GM12878 (cell line): ENCODE measurements at regions not wholly inside any gene's neighbourhood (a gene's known extent, or its start where the extent isn't known, plus 50 kb on each side); places are given as distances from the start of the nearest gene placed in this dataset.
A peak's percentile ranks its signal among the peaks of the same experiment; 100 is the strongest.

Experiments
- ATAC-seq: fragments of 200-7000 bp; cut with Tn5 transposase; 3 replicates; pipeline ENCODE4 v1.9.1; 2020; ENCODE audit warnings: mild to moderate bottlenecking, moderate library complexity
- BruUV-seq: library from RNA; stranded (reverse); fragments of 400-500 nt; replicated peaks from 2 replicates; lab custom pipeline; 2021; lab: Mats Ljungman, UMichigan
- CTCF ChIA-PET: fragments of 300-600 bp; sonication (Branson Sonifier 250); formaldehyde crosslinking; extraction: SDS; loops from one replicate; lab custom pipeline; 2021; ENCODE audit warnings: inconsistent platforms; lab: Yijun Ruan, JAX
- POLR2A ChIA-PET: fragments of 350-600 bp; formaldehyde crosslinking; extraction: SDS; loops from one replicate; lab custom pipeline; 2021; ENCODE audit warnings: inconsistent platforms; lab: Charles Lee
- RAD21 ChIA-PET: fragments of 300-600 bp; sonication (Branson Sonifier 250); formaldehyde crosslinking; loops from one replicate; lab custom pipeline; 2023; ENCODE audit warnings: antibody characterized with exemption; ENCODE audit not compliant: unreplicated experiment; lab: Charles Lee
- SMC1A ChIA-PET: fragments of 300-600 bp; sonication (Branson Sonifier 250); formaldehyde crosslinking; loops from one replicate; lab custom pipeline; 2023; ENCODE audit not compliant: unreplicated experiment, uncharacterized antibody; lab: Charles Lee
- DNase-seq: peaks from one replicate; pipeline ENCODE4 v3.0.0-alpha.2; 2011; ENCODE audit warnings: low read depth, low spot score
- FAIRE-seq: peaks from 3 replicates; lab custom pipeline; 2011; peaks lifted over from hg19 to GRCh38; lab: Jason Lieb, UNC
- H2AFZ ChIP-seq: 2 replicates; pipeline ENCODE4 v1.6.0; 2011; ENCODE audit warnings: low read depth, low read length, control low read depth; ENCODE audit not compliant: control insufficient read depth
- H3K27ac ChIP-seq: 2 replicates; pipeline ENCODE4 v1.5.1; 2011; ENCODE audit warnings: control low read depth; ENCODE audit not compliant: control insufficient read depth, insufficient read depth
- H3K27me3 ChIP-seq, 2 experiments: replicated peaks in 1 of 2; 2 replicates each; pipeline versions ENCODE4 v1.6.0 to v1.6.1; 2011; ENCODE audit warnings: low read length in 1 of 2; ENCODE audit not compliant: control insufficient read depth in 2 of 2, insufficient read depth in 2 of 2
- H3K36me3 ChIP-seq, 2 experiments: 2 replicates each; pipeline ENCODE4 v1.5.1; 2011; ENCODE audit warnings: low read length in 1 of 2; ENCODE audit not compliant: control insufficient read depth in 2 of 2, insufficient read depth in 2 of 2
- H3K4me1 ChIP-seq: 2 replicates; pipeline ENCODE4 v1.6.1; 2011; ENCODE audit warnings: mild to moderate bottlenecking, low read length, moderate library complexity, mixed read lengths; ENCODE audit not compliant: control insufficient read depth, insufficient read depth
- H3K4me2 ChIP-seq: 2 replicates; pipeline ENCODE4 v1.6.0; 2011; ENCODE audit warnings: control low read depth; ENCODE audit not compliant: control insufficient read depth, insufficient read depth
- H3K4me3 ChIP-seq: fragments of 200-600 bp; sonication (generic); 2 replicates; pipeline ENCODE4 v1.5.1; 2016
- H3K79me2 ChIP-seq: 2 replicates; pipeline ENCODE4 v1.6.0; 2011; ENCODE audit warnings: low read length; ENCODE audit not compliant: control insufficient read depth, insufficient read depth
- H3K9ac ChIP-seq: 2 replicates; pipeline ENCODE4 v1.8.0; 2011; ENCODE audit warnings: low read length, control low read depth, mixed read lengths; ENCODE audit not compliant: control insufficient read depth, insufficient read depth
- H3K9me3 ChIP-seq: replicated peaks from 3 replicates; pipeline ENCODE4 v1.5.1; 2011; ENCODE audit warnings: mild to moderate bottlenecking, low read length; ENCODE audit not compliant: control insufficient read depth, insufficient read depth
- H4K20me1 ChIP-seq: 2 replicates; pipeline ENCODE4 v1.6.0; 2011; ENCODE audit not compliant: control insufficient read depth, insufficient read depth
- CEBPB ChIP-seq, 2 experiments: fragments of 150-350 bp in 1 of 2; IDR thresholded peaks; 2 replicates each; pipeline ENCODE4 v1.6.1; 2012 to 2014; ENCODE audit warnings: low read depth in 2 of 2, low read length in 2 of 2, borderline replicate concordance in 1 of 2, inconsistent platforms in 1 of 2
- GABPA ChIP-seq: IDR thresholded peaks from 2 replicates; pipeline ENCODE4 v1.6.1; 2014; ENCODE audit warnings: antibody characterized with exemption, low read depth, mild to moderate bottlenecking, inconsistent platforms
- SPI1 ChIP-seq: IDR thresholded peaks from 2 replicates; pipeline ENCODE4 v1.6.1; 2011; ENCODE audit warnings: low read depth, mild to moderate bottlenecking, low read length, moderate library complexity, borderline replicate concordance; ENCODE audit not compliant: insufficient read depth
- WGBS: methylation state at CpG from one replicate; pipeline ENCODE4 v1.1.6; 2016; ENCODE audit warnings: low lambda C conversion rate; ENCODE audit not compliant: insufficient replicate concordance, insufficient coverage; ENCODE audit errors: missing lambda C conversion rate; 5-methylcytosine and 5-hydroxymethylcytosine counted together
- in situ Hi-C: fragments of 300-500 bp; cut with MboI; formaldehyde crosslinking; loops from 9 replicates; pipeline ENCODE4 v1.14.3; 2018; ENCODE audit warnings: mixed read lengths
- intact Hi-C: fragments of 100-400 bp; cut with micrococcal nuclease; formaldehyde crosslinking; loops from one replicate; pipeline ENCODE4 v1.14.2; 2022; ENCODE audit not compliant: unreplicated experiment
- TF ChIP-seq, protein P1 (sequence below): IDR thresholded peaks from 2 replicates; pipeline ENCODE4 v1.6.1; 2012; ENCODE audit warnings: low read depth, low read length, improper control_type of control experiment
- TF ChIP-seq, protein P2 (sequence below): IDR thresholded peaks from 2 replicates; pipeline ENCODE4 v1.6.1; 2011; ENCODE audit warnings: mild to moderate bottlenecking, low read depth, low read length, moderate library complexity; ENCODE audit not compliant: insufficient replicate concordance
- TF ChIP-seq, protein P3 (sequence below): fragments of 450-650 bp; IDR thresholded peaks from 2 replicates; pipeline ENCODE4 v1.6.1; 2017; ENCODE audit warnings: low read depth, mild to moderate bottlenecking, moderate library complexity

- TF ChIP-seq, protein P1, sequence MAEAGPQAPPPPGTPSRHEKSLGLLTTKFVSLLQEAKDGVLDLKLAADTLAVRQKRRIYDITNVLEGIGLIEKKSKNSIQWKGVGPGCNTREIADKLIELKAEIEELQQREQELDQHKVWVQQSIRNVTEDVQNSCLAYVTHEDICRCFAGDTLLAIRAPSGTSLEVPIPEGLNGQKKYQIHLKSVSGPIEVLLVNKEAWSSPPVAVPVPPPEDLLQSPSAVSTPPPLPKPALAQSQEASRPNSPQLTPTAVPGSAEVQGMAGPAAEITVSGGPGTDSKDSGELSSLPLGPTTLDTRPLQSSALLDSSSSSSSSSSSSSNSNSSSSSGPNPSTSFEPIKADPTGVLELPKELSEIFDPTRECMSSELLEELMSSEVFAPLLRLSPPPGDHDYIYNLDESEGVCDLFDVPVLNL, result no peak
These were observed 188.6 kb upstream of the RREB1 start (continued) for GRCh38 chr6:6919173-6919572.

- FAIRE-seq, result no peak
These were observed 187.4 kb upstream of the RREB1 start for GRCh38 chr6:6920114-6920986.

More at GRCh38 chr6:6920114-6920986, 187.4 kb upstream of the RREB1 start:
- TF ChIP-seq, protein P2, sequence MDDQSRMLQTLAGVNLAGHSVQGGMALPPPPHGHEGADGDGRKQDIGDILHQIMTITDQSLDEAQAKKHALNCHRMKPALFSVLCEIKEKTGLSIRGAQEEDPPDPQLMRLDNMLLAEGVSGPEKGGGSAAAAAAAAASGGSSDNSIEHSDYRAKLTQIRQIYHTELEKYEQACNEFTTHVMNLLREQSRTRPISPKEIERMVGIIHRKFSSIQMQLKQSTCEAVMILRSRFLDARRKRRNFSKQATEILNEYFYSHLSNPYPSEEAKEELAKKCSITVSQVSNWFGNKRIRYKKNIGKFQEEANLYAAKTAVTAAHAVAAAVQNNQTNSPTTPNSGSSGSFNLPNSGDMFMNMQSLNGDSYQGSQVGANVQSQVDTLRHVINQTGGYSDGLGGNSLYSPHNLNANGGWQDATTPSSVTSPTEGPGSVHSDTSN, result no peak
- TF ChIP-seq SPI1 (0 out of 2 replicates have a peak, but pooled peaks have one; percentile 10), GABPA (no peak), CEBPB (IDR thresholded peaks at IDR 0.05; ENCODE audit: borderline replicate concordance in 1 of 2, low read depth in 2 of 2, low read length in 2 of 2) (no peak)
- TF ChIP-seq, protein P3, sequence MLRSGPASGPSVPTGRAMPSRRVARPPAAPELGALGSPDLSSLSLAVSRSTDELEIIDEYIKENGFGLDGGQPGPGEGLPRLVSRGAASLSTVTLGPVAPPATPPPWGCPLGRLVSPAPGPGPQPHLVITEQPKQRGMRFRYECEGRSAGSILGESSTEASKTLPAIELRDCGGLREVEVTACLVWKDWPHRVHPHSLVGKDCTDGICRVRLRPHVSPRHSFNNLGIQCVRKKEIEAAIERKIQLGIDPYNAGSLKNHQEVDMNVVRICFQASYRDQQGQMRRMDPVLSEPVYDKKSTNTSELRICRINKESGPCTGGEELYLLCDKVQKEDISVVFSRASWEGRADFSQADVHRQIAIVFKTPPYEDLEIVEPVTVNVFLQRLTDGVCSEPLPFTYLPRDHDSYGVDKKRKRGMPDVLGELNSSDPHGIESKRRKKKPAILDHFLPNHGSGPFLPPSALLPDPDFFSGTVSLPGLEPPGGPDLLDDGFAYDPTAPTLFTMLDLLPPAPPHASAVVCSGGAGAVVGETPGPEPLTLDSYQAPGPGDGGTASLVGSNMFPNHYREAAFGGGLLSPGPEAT, result no peak
- POLR2A ChIA-PET, result no interaction called here
- SMC1A ChIA-PET, result interaction anchor here (0.9 to 1.9 kb wide), 3 partner anchors 19 to 217 kb away, joined by 3 to 4 read pairs (median 4); no protein-coding TSS in a partner anchor
- ATAC-seq (no peak), DNase-seq (no peak)
- no peak overlapping the region for H3K4me3 ChIP-seq
- no peaks in the 10 kb centered on the region; the same call in 2 of the 3 replicates for H3K9me3 ChIP-seq
- peaks cover 24% of the 10 kb centered on the region for H3K4me1 ChIP-seq
- H3K9ac ChIP-seq, result no peak overlapping the region
- CTCF ChIA-PET, result interaction anchor here (1.4 kb wide), 1 partner anchor 161 kb away, joined by 3 read pairs; no protein-coding TSS in a partner anchor
- no peak overlapping the region for H3K27ac ChIP-seq
- H3K27me3 ChIP-seq, result no peaks in the 10 kb centered on the region
- no TSS peak for BruUV-seq
- WGBS, result 77% methylated on average over 9 of the region's 9 CpGs
- no peak overlapping the region for H3K4me2 ChIP-seq
- in situ Hi-C loops (no loop called here), intact Hi-C loops (no loop called here)
- H4K20me1 ChIP-seq, result no peaks in the 10 kb centered on the region
- no peaks in the 10 kb centered on the region for H3K36me3 ChIP-seq
- RAD21 ChIA-PET, result interaction anchor here (0.8 to 1.0 kb wide), 3 partner anchors 120 to 132 kb away, joined by 3 read pairs; no protein-coding TSS in a partner anchor
- H2AFZ ChIP-seq, result no peak overlapping the region
- H3K79me2 ChIP-seq, result no peaks in the 10 kb centered on the region
